Activated CD8-positive, alpha-beta T cell treated with anti-CD3 and anti-CD28 coated beads for 36 hours (primary cell): ENCODE measurements at regions not wholly inside any gene's neighbourhood (a gene's known extent, or its start where the extent isn't known, plus 50 kb on each side); places are given as distances from the start of the nearest gene placed in this dataset.

Experiments used
- ATAC-seq: fragments of 200-7000 bp; cut with Tn5 transposase; one replicate; pipeline ENCODE4 v1.10.0; 2021; ENCODE audit warnings: mild to moderate bottlenecking, moderate library complexity
- CTCF ChIA-PET: fragments of 350-600 bp; sonication (Branson Sonifier 250); formaldehyde crosslinking; loops from one replicate; lab custom pipeline; 2021; ENCODE audit warnings: antibody characterized with exemption; lab: Charles Lee
- POLR2A ChIA-PET: fragments of 350-600 bp; sonication (Branson Sonifier 250); formaldehyde crosslinking; loops from one replicate; lab custom pipeline; 2021; ENCODE audit warnings: antibody characterized with exemption; lab: Charles Lee
- DNase-seq: peaks from one replicate; pipeline ENCODE4 v3.0.0-alpha.2; 2020
- H3K27ac Mint-ChIP-seq: one replicate; pipeline ENCODE4 v1.8.0; 2021; ENCODE audit warnings: mild to moderate bottlenecking, mixed read lengths
- H3K27me3 Mint-ChIP-seq: one replicate; pipeline ENCODE4 v1.8.0; 2021; ENCODE audit warnings: mixed read lengths
- H3K36me3 Mint-ChIP-seq: one replicate; pipeline ENCODE4 v1.8.0; 2021; ENCODE audit warnings: low read depth, mixed read lengths
- H3K4me1 Mint-ChIP-seq: one replicate; pipeline ENCODE4 v1.8.0; 2021; ENCODE audit warnings: low read depth, mixed read lengths
- H3K4me3 Mint-ChIP-seq: one replicate; pipeline ENCODE4 v1.8.0; 2021; ENCODE audit warnings: mild to moderate bottlenecking, moderate library complexity, mixed read lengths
- H3K9me3 Mint-ChIP-seq: one replicate; pipeline ENCODE4 v1.8.0; 2021; ENCODE audit warnings: mixed read lengths
- CTCF ChIP-seq: fragments of 200-600 bp; IDR thresholded peaks from one replicate; pipeline ENCODE4 v1.8.0; 2022; ENCODE audit warnings: antibody characterized with exemption, mild to moderate bottlenecking
- intact Hi-C: fragments of 100-400 bp; cut with micrococcal nuclease; formaldehyde crosslinking; loops from one replicate; pipeline ENCODE4 v1.10.0; 2022

GRCh38 chr5:2196989-2197619 lies 314.4 kb upstream of the IRX4 start:
- no peak overlapping the region for H3K4me3 Mint-ChIP-seq
- no peaks in the 10 kb centered on the region for H3K36me3 Mint-ChIP-seq
- H3K9me3 Mint-ChIP-seq = peaks cover 9% of the 10 kb centered on the region
- ChIA-PET CTCF (no interaction called here), POLR2A (interaction anchor here (1.6 kb wide), 1 partner anchor 24 kb away, joined by 3 read pairs; no protein-coding TSS in a partner anchor)
- ATAC-seq (no peak), DNase-seq (no peak)
- H3K27me3 Mint-ChIP-seq = peaks cover 8% of the 10 kb centered on the region
- intact Hi-C loops = no loop called here
- no peaks in the 10 kb centered on the region for H3K4me1 Mint-ChIP-seq
- H3K27ac Mint-ChIP-seq = no peak overlapping the region
- TF ChIP-seq CTCF = no peak

- intact Hi-C loops = no loop called here
- Mint-ChIP-seq H3K4me3 (no peak overlapping the region), H3K36me3 (no peaks in the 10 kb centered on the region), H3K9me3 (peaks cover 9% of the 10 kb centered on the region), H3K27ac (no peak overlapping the region), H3K4me1 (no peaks in the 10 kb centered on the region), H3K27me3 (peaks cover 8% of the 10 kb centered on the region)
- TF ChIP-seq CTCF = no peak
- ChIA-PET POLR2A (interaction anchor here (1.6 kb wide), 1 partner anchor 25 kb away, joined by 3 read pairs; no protein-coding TSS in a partner anchor), CTCF (no interaction called here)
- no peak for DNase-seq
- ATAC-seq = no peak
Observed at GRCh38 chr5:2196416-2196815, 313.7 kb upstream of the IRX4 start.

- CTCF ChIA-PET = no interaction called here
- H3K4me1 Mint-ChIP-seq = no peaks in the 10 kb centered on the region
- H3K9me3 Mint-ChIP-seq = peaks cover 9% of the 10 kb centered on the region
- no peak overlapping the region for H3K4me3 Mint-ChIP-seq
- ATAC-seq = no peak
- no peak for TF ChIP-seq CTCF
- H3K36me3 Mint-ChIP-seq = no peaks in the 10 kb centered on the region
- peaks cover 8% of the 10 kb centered on the region for H3K27me3 Mint-ChIP-seq
- DNase-seq = no peak
- POLR2A ChIA-PET = no interaction called here
- H3K27ac Mint-ChIP-seq = no peak overlapping the region
- intact Hi-C loops = no loop called here
Observed at GRCh38 chr5:2194949-2195348, 312.2 kb upstream of the IRX4 start.

- intact Hi-C loops = no loop called here
- POLR2A ChIA-PET = no interaction called here
- H3K4me3 Mint-ChIP-seq = no peak overlapping the region
- H3K4me1 Mint-ChIP-seq = no peaks in the 10 kb centered on the region
- no peak for DNase-seq
- CTCF ChIA-PET = no interaction called here
- no peak for ATAC-seq
- H3K27me3 Mint-ChIP-seq = peaks cover 8% of the 10 kb centered on the region
- peaks cover 9% of the 10 kb centered on the region for H3K9me3 Mint-ChIP-seq
- no peaks in the 10 kb centered on the region for H3K36me3 Mint-ChIP-seq
- H3K27ac Mint-ChIP-seq = no peak overlapping the region
- TF ChIP-seq CTCF = no peak
Observed at GRCh38 chr5:2194236-2194555, 311.5 kb upstream of the IRX4 start.

- POLR2A ChIA-PET = no interaction called here
- CTCF ChIA-PET = no interaction called here
- no peak for ATAC-seq
- no peak for TF ChIP-seq CTCF
- Mint-ChIP-seq H3K27me3 (peaks cover 4% of the 10 kb centered on the region), H3K27ac (no peak overlapping the region), H3K36me3 (no peaks in the 10 kb centered on the region), H3K9me3 (peaks cover 9% of the 10 kb centered on the region), H3K4me3 (no peak overlapping the region), H3K4me1 (no peaks in the 10 kb centered on the region)
- DNase-seq = no peak
- intact Hi-C loops = no loop called here
Observed at GRCh38 chr5:2193542-2194235, 311.0 kb upstream of the IRX4 start.
